B cell (primary cell): ENCODE measurements at regions not wholly inside any gene's neighbourhood (a gene's known extent, or its start where the extent isn't known, plus 50 kb on each side); places are given as distances from the start of the nearest gene placed in this dataset.

ENCODE experiments used
- EZH2 ChIP-seq: IDR thresholded peaks from 2 replicates; pipeline ENCODE4 v1.6.1; 2012; ENCODE audit warnings: borderline replicate concordance, low read depth, mild to moderate bottlenecking, moderate library complexity, low read length; ENCODE audit not compliant: insufficient read depth, poor library complexity, severe bottlenecking
- TF ChIP-seq, protein P1 (sequence below): fragments of 200-600 bp; IDR thresholded peaks from one replicate; pipeline ENCODE4 v1.8.0; 2022; ENCODE audit warnings: antibody characterized with exemption, mild to moderate bottlenecking

DNA sequence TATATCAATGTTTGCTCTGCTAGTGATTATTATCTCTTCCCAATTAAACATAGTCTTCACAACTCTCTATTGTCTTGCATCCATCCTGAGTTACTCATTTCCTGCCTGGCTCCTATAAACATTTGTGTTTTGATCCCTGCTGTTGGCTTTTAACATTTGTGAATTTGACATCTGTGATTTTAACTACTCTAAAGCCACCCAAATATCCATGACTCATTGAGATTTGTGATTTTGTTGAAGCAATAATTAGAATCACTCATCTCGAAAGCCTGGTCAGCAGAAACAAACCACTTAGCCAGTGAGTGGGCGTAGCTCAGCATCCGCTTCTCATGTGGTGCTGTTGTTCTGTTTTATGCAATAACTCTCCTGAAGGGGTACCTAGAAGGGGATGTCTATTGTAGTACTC, 174.3 kb upstream of the ZBTB20 start:
- no peak for TF ChIP-seq EZH2
- TF ChIP-seq, protein P1, sequence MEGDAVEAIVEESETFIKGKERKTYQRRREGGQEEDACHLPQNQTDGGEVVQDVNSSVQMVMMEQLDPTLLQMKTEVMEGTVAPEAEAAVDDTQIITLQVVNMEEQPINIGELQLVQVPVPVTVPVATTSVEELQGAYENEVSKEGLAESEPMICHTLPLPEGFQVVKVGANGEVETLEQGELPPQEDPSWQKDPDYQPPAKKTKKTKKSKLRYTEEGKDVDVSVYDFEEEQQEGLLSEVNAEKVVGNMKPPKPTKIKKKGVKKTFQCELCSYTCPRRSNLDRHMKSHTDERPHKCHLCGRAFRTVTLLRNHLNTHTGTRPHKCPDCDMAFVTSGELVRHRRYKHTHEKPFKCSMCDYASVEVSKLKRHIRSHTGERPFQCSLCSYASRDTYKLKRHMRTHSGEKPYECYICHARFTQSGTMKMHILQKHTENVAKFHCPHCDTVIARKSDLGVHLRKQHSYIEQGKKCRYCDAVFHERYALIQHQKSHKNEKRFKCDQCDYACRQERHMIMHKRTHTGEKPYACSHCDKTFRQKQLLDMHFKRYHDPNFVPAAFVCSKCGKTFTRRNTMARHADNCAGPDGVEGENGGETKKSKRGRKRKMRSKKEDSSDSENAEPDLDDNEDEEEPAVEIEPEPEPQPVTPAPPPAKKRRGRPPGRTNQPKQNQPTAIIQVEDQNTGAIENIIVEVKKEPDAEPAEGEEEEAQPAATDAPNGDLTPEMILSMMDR, result no peak
